ENCODE measurements at regions not wholly inside any gene's neighbourhood (a gene's known extent, or its start where the extent isn't known, plus 50 kb on each side); places are given as distances from the start of the nearest gene placed in this dataset.

GRCh38 chr14:51323492-51323891 is 83.4 kb downstream of the TMX1 start:
- no peak for TF ChIP-seq CTCF (IDR thresholded peaks at IDR 0.05; ENCODE audit: borderline replicate concordance, insufficient read depth, low read depth, low read length)
- H3K4me3 ChIP-seq (ENCODE audit: low read depth, low read length), result no peak overlapping the region

- TF ChIP-seq CTCF (IDR thresholded peaks at IDR 0.05; ENCODE audit: borderline replicate concordance, insufficient read depth, low read depth, low read length), result no peak
- no peak overlapping the region for H3K4me3 ChIP-seq (ENCODE audit: low read depth, low read length)
Measured at GRCh38 chr14:51327376-51327775, 87.3 kb downstream of the TMX1 start.

GRCh38 chr14:51328064-51328771 is 88.2 kb downstream of the TMX1 start:
- TF ChIP-seq CTCF (IDR thresholded peaks at IDR 0.05; ENCODE audit: borderline replicate concordance, insufficient read depth, low read depth, low read length), result no peak
- no peak overlapping the region for H3K4me3 ChIP-seq (ENCODE audit: low read depth, low read length)

GRCh38 chr14:51328772-51329353 is 88.8 kb downstream of the TMX1 start:
- no peak for TF ChIP-seq CTCF (IDR thresholded peaks at IDR 0.05; ENCODE audit: borderline replicate concordance, insufficient read depth, low read depth, low read length)
- no peak overlapping the region for H3K4me3 ChIP-seq (ENCODE audit: low read depth, low read length)

- no peak overlapping the region for H3K4me3 ChIP-seq (ENCODE audit: low read depth, low read length)
- no peak for TF ChIP-seq CTCF (IDR thresholded peaks at IDR 0.05; ENCODE audit: borderline replicate concordance, insufficient read depth, low read depth, low read length)
Measured at GRCh38 chr14:51331486-51332367, 91.7 kb downstream of the TMX1 start.

GRCh38 chr14:51333299-51333698 is 93.3 kb downstream of the TMX1 start:
- no peak overlapping the region for H3K4me3 ChIP-seq (ENCODE audit: low read depth, low read length)
- TF ChIP-seq CTCF (IDR thresholded peaks at IDR 0.05; ENCODE audit: borderline replicate concordance, insufficient read depth, low read depth, low read length), result no peak

All from GM12875 (cell line).